OCI-LY1 (cell line): ENCODE measurements at regions not wholly inside any gene's neighbourhood (a gene's known extent, or its start where the extent isn't known, plus 50 kb on each side); places are given as distances from the start of the nearest gene placed in this dataset.
A peak's percentile ranks its signal among the peaks of the same experiment; 100 is the strongest.

Source experiments
- H2AFZ ChIP-seq: fragments of 200-600 bp; sonication (generic), shearing (Covaris generic); 2 replicates; pipeline ENCODE4 v1.6.0; 2014; ENCODE audit warnings: antibody characterized with exemption, mild to moderate bottlenecking, low read length
- H3F3A ChIP-seq: fragments of 200-600 bp; sonication (generic), shearing (Covaris generic); 2 replicates; pipeline ENCODE4 v1.6.0; 2014; ENCODE audit warnings: mild to moderate bottlenecking, antibody characterized with exemption, low read length, moderate library complexity; ENCODE audit not compliant: insufficient read depth
- H3K27ac ChIP-seq: fragments of 200-600 bp; sonication (generic); 2 replicates; pipeline ENCODE4 v1.5.1; 2014; ENCODE audit warnings: low read length, mixed run types, mild to moderate bottlenecking, low read depth; ENCODE audit not compliant: poor library complexity, severe bottlenecking
- H3K27me3 ChIP-seq: fragments of 200-600 bp; sonication (generic); 2 replicates; pipeline ENCODE4 v1.6.0; 2014; ENCODE audit warnings: antibody characterized with exemption, mild to moderate bottlenecking, low read length, moderate library complexity; ENCODE audit not compliant: insufficient read depth
- H3K36me3 ChIP-seq: fragments of 200-600 bp; sonication (generic); 2 replicates; pipeline ENCODE4 v1.6.1; 2014; ENCODE audit warnings: mild to moderate bottlenecking, antibody characterized with exemption, low read length, moderate library complexity, mixed read lengths; ENCODE audit not compliant: insufficient read depth
- H3K4me1 ChIP-seq: fragments of 200-600 bp; sonication (generic); 2 replicates; pipeline ENCODE4 v1.5.1; 2014; ENCODE audit warnings: mild to moderate bottlenecking, low read length, moderate library complexity; ENCODE audit not compliant: insufficient read depth, severe bottlenecking
- H3K4me2 ChIP-seq: fragments of 200-600 bp; sonication (generic), shearing (Covaris generic); 2 replicates; pipeline ENCODE4 v1.6.1; 2014; ENCODE audit warnings: low read length
- H3K4me3 ChIP-seq: fragments of 200-600 bp; sonication (generic); 2 replicates; pipeline ENCODE4 v1.5.1; 2014; ENCODE audit warnings: low read length, low read depth, mild to moderate bottlenecking, mixed read lengths; ENCODE audit not compliant: poor library complexity, severe bottlenecking
- H3K79me2 ChIP-seq: fragments of 200-600 bp; shearing (Covaris generic); 2 replicates; pipeline ENCODE4 v1.6.1; 2016; ENCODE audit warnings: mixed run types, low read length, mixed read lengths; ENCODE audit not compliant: insufficient read depth
- H3K9ac ChIP-seq: fragments of 200-600 bp; sonication (generic), shearing (Covaris generic); 2 replicates; pipeline ENCODE4 v1.6.1; 2014; ENCODE audit warnings: mild to moderate bottlenecking, low read length, mixed read lengths
- H3K9me2 ChIP-seq: fragments of 200-600 bp; sonication (generic), shearing (Covaris generic); 2 replicates; pipeline ENCODE4 v1.6.1; 2014; ENCODE audit warnings: low read depth, mild to moderate bottlenecking, low read length, mixed read lengths
- H3K9me3 ChIP-seq: fragments of 200-600 bp; shearing (Covaris generic); 2 replicates; pipeline ENCODE4 v1.6.1; 2014; ENCODE audit warnings: low read length, mixed read lengths
- H4K20me1 ChIP-seq: fragments of 200-600 bp; sonication (generic), shearing (Covaris generic); 2 replicates; pipeline ENCODE4 v1.6.0; 2016; ENCODE audit warnings: mild to moderate bottlenecking, low read length; ENCODE audit not compliant: insufficient read depth
- CTCF ChIP-seq: fragments of 200-600 bp; sonication (generic), shearing (Covaris generic); IDR thresholded peaks from 2 replicates; pipeline ENCODE4 v1.5.1; 2017; ENCODE audit warnings: mild to moderate bottlenecking, antibody characterized with exemption, low read length, moderate library complexity, mixed read lengths
- EZH2 ChIP-seq: fragments of 200-600 bp; sonication (generic), shearing (Covaris generic); IDR thresholded peaks from 2 replicates; pipeline ENCODE4 v1.8.0; 2017; ENCODE audit warnings: borderline replicate concordance, mixed run types, mild to moderate bottlenecking, antibody characterized with exemption, low read length, moderate library complexity, mixed read lengths

DNA sequence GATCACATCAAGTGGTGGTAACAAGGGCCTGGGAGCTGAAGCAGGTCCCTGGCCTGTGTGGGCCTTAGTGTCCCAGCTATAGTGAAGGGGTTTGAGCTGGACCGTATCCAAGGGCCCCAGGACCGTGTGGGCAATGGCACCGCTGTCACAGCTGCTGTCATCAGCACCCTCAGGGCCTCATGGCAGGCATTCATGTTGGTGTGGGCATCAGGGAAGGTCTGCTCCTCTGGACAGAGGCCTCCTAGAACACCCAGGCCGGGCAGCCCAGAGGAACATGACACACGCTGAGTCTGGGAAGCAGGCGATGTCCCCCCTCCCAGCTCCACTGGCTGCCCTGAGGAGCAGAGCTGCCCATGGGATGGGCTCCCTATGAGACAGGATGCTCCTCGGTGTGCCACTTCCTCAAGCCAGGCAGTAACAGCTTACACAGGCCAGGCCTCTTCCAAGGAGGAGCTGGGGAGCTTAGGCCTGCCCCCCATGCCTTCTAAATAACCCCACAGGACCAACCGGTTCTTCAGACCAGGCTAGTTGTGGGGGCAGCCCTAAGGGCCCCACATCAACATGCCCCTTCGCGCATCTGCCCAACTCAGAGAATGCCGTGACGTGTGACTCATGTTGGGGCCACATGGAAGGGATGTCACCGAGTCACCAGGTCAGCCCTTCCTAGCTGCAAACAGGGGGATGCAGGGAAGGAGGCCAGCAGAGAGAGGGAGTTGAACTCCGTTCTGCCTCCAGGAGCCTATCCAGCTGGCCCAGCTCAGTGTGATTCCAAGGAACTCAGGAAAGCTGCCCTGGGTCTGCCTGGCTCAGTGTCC is 80.4 kb downstream of the PITPNM2 start:
- Histone ChIP-seq H3K9me2 (no peaks in the 10 kb centered on the region), H3K27ac (peak overlapping the region; percentile 50), H3K9me3 (no peaks in the 10 kb centered on the region), H3K79me2 (peaks cover 55% of the 10 kb centered on the region), H4K20me1 (no peaks in the 10 kb centered on the region), H3K36me3 (peaks cover 18% of the 10 kb centered on the region; the same call in 1 of the 2 replicates), H3K27me3 (no peaks in the 10 kb centered on the region), H3K9ac (peak overlapping the region; percentile 15; the same call in 1 of the 2 replicates), H3K4me2 (no peak overlapping the region; the same call in 1 of the 2 replicates), H3K4me1 (peaks cover 92% of the 10 kb centered on the region), H2AFZ (no peak overlapping the region), H3K4me3 (no peak overlapping the region), H3F3A (no peaks in the 10 kb centered on the region)
- TF ChIP-seq CTCF (no peak), EZH2 (no peak)

DNA sequence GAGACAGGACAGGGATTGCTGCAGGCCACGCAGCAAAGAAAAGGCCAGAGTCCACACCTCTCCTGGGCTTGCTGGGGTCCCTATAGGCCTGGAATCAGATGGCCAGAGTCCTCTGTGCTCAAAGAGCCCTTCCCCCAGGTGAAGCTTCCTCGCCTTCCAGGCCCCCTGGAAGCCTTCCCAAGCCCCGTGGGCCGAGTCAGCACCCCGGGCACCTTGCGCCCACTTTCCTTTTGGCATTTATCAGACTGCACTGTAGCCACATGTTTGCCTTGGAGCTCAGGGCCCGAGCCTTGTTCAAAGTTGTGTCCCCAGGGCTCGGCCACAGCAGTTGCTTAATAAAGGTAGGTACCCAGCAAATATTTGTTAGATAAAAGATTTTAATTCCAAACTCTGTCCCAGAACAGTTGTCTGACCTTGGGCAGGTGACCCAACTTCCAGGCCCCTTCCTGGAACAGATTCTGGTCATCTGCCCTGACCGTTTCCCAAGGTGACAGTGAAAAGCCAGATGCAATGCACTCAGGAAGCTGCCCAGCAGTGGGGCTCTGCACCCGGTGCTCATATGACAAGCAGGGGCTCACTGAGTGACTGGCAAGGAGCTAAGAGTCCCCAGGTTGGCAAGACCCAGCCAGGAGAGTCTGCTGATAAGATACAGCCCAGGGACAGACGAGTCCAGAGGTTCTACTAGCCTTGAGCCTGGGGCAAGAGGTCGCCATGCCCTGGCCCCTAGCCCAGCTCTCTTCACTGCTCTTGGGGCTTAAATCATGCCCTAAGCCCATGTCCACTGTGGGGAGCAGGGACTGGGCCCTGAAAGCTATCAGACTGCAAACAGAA is 81.2 kb downstream of the PITPNM2 start:
- H2AFZ ChIP-seq, result no peak overlapping the region
- no peak overlapping the region; the same call in 1 of the 2 replicates for H3K4me2 ChIP-seq
- H3K9me3 ChIP-seq, result no peaks in the 10 kb centered on the region
- no peaks in the 10 kb centered on the region for H3K27me3 ChIP-seq
- peaks cover 47% of the 10 kb centered on the region for H3K79me2 ChIP-seq
- peak overlapping the region; percentile 50 for H3K27ac ChIP-seq
- TF ChIP-seq CTCF (no peak), EZH2 (no peak)
- H3F3A ChIP-seq, result no peaks in the 10 kb centered on the region
- peaks cover 92% of the 10 kb centered on the region for H3K4me1 ChIP-seq
- H3K9me2 ChIP-seq, result no peaks in the 10 kb centered on the region
- H3K36me3 ChIP-seq, result peaks cover 13% of the 10 kb centered on the region; the same call in 1 of the 2 replicates
- H4K20me1 ChIP-seq, result no peaks in the 10 kb centered on the region
- H3K4me3 ChIP-seq, result no peak overlapping the region
- peak overlapping the region; percentile 15; the same call in 1 of the 2 replicates for H3K9ac ChIP-seq

DNA sequence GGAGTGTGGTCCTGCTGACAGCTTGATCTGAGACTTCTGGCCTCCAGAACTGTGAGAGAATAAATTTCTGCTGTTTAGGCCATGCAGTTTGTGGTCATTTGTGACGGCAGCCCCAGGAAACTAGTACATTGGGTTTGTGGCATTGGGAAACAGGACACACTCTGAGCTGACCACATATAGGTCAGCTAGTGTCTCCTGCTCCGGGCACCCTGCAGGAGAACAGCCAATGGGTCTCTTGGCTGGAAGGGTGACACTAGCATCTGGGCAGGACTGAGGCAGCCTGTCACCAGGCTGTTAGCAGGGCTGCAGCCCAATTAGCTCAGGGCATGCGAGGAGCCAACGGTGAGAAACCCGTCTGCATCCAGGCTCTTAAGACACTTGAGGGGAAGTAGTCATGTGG is 83.2 kb downstream of the PITPNM2 start:
- Histone ChIP-seq H3K36me3 (peaks cover 14% of the 10 kb centered on the region; the same call in 1 of the 2 replicates), H3K4me1 (peaks cover 92% of the 10 kb centered on the region), H3K9me2 (no peaks in the 10 kb centered on the region), H3K4me2 (no peak overlapping the region), H3K4me3 (no peak overlapping the region), H4K20me1 (no peaks in the 10 kb centered on the region), H3K27ac (peak overlapping the region; percentile 47), H3K9ac (no peak overlapping the region), H3K27me3 (no peaks in the 10 kb centered on the region), H3K79me2 (peaks cover 31% of the 10 kb centered on the region), H3K9me3 (no peaks in the 10 kb centered on the region), H2AFZ (no peak overlapping the region), H3F3A (no peaks in the 10 kb centered on the region)
- TF ChIP-seq EZH2 (no peak), CTCF (no peak)
